ENCODE measurements at regions not wholly inside any gene's neighbourhood (a gene's known extent, or its start where the extent isn't known, plus 50 kb on each side); places are given as distances from the start of the nearest gene placed in this dataset.
"Not testable (repeated sequence)": the region's sequence is repeated elsewhere in the genome, so short reads cannot be mapped to it uniquely, and the experiment has no call there.

DNA sequence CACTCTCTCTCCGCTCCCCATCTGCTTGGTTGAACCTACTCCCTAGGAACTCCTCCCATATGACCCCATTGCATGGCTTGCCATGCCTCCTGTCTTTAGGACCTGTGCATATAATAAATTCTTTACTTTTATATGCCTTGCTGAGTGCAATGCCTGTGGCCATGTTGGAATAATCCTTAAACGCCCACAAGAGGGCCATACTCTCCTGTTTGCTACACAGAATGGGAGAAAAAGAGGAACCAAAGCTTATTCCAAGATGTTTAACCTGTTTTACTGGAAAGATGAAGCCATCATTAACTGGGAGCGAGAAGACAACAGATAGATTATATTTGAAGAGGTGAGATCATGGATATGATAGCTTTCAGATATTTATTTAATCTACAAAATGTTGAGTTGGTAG, 1097.8 kb downstream of the NAALADL2 start:
- in situ Hi-C loops (cut with HindIII; ENCODE audit: low pct_ligation_motif_present, low sequenced_read_pairs) = no loop called here
- H3K27me3 ChIP-seq (replicated peaks) = no peaks in the 10 kb centered on the region
- TF ChIP-seq, protein P1, sequence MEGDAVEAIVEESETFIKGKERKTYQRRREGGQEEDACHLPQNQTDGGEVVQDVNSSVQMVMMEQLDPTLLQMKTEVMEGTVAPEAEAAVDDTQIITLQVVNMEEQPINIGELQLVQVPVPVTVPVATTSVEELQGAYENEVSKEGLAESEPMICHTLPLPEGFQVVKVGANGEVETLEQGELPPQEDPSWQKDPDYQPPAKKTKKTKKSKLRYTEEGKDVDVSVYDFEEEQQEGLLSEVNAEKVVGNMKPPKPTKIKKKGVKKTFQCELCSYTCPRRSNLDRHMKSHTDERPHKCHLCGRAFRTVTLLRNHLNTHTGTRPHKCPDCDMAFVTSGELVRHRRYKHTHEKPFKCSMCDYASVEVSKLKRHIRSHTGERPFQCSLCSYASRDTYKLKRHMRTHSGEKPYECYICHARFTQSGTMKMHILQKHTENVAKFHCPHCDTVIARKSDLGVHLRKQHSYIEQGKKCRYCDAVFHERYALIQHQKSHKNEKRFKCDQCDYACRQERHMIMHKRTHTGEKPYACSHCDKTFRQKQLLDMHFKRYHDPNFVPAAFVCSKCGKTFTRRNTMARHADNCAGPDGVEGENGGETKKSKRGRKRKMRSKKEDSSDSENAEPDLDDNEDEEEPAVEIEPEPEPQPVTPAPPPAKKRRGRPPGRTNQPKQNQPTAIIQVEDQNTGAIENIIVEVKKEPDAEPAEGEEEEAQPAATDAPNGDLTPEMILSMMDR (IDR thresholded peaks at IDR 0.05; ENCODE audit: low read depth, low read length, missing control alignments) = peak; percentile 49

DNA sequence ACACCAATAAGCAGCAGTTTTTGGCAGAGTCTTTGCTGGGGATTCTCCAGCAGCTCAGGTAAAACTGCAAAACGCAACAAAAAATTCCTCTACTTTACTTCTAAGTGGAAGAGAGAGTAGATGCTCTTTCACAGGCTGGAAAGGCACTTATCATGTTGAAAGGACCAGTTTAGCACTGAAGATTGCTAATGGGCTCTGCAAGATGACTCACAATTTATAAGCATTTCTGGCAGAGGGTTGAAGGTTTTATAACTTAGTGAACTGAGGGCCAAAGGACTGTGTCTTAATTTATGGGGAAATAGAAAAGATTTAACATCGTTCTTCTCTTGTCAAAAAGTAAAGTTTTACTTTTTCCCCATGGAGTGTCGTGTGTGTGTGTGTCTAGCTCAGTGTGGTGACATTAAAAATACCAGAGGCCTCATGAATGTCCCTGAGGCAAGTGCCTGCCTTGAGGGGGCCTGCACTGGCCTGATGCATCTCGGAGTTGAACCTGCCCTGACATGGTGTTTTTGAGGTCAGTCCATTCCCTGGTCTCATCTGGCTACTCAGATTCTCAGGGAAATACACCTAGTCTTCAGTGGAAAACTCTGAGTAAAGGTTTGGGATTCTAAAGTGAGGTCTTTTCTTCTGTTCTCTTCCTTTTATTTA, 1092.0 kb downstream of the NAALADL2 start:
- no peak overlapping the region for H3K27ac ChIP-seq
- in situ Hi-C loops (cut with HindIII; ENCODE audit: low pct_ligation_motif_present, low sequenced_read_pairs) = no loop called here
- no peaks in the 10 kb centered on the region for H3K27me3 ChIP-seq (replicated peaks)
- H3K36me3 ChIP-seq (replicated peaks) = no peaks in the 10 kb centered on the region
- DNase-seq = no peak
- H3K4me3 ChIP-seq (ENCODE audit: low read depth, low read length) = no peak overlapping the region
- TF ChIP-seq, protein P1 (IDR thresholded peaks at IDR 0.05; ENCODE audit: low read depth, low read length, missing control alignments) = no peak

More for the DNA sequence above, 1097.8 kb downstream of the NAALADL2 start:
- no peak overlapping the region for H3K27ac ChIP-seq
- no peaks in the 10 kb centered on the region for H3K36me3 ChIP-seq (replicated peaks)
- no peak overlapping the region for H3K4me3 ChIP-seq (ENCODE audit: low read depth, low read length)
- DNase-seq = no peak

GRCh38 chr3:175948041-175948440, 1088.9 kb downstream of the NAALADL2 start:
- Histone ChIP-seq H3K27ac (no peak overlapping the region), H3K27me3 (replicated peaks) (no peaks in the 10 kb centered on the region), H3K36me3 (replicated peaks) (no peaks in the 10 kb centered on the region), H3K4me3 (ENCODE audit: low read depth, low read length) (no peak overlapping the region)
- DNase-seq = no peak
- TF ChIP-seq, protein P1 (IDR thresholded peaks at IDR 0.05; ENCODE audit: low read depth, low read length, missing control alignments) = no peak
- in situ Hi-C loops (cut with HindIII; ENCODE audit: low pct_ligation_motif_present, low sequenced_read_pairs) = no loop called here

- DNase-seq = no peak
- TF ChIP-seq, protein P1 (IDR thresholded peaks at IDR 0.05; ENCODE audit: low read depth, low read length, missing control alignments) = peak; percentile 59
- in situ Hi-C loops (cut with HindIII; ENCODE audit: low pct_ligation_motif_present, low sequenced_read_pairs) = no loop called here
- Histone ChIP-seq H3K36me3 (replicated peaks) (no peaks in the 10 kb centered on the region), H3K27ac (no peak overlapping the region), H3K4me3 (ENCODE audit: low read depth, low read length) (no peak overlapping the region), H3K27me3 (replicated peaks) (no peaks in the 10 kb centered on the region)
These were observed 1082.2 kb downstream of the NAALADL2 start for GRCh38 chr3:175941352-175941751.

GRCh38 chr3:175940881-175941280, 1081.7 kb downstream of the NAALADL2 start:
- DNase-seq = no peak
- no peak overlapping the region for H3K27ac ChIP-seq
- no peaks in the 10 kb centered on the region for H3K36me3 ChIP-seq (replicated peaks)
- no peaks in the 10 kb centered on the region for H3K27me3 ChIP-seq (replicated peaks)
- TF ChIP-seq, protein P1 (IDR thresholded peaks at IDR 0.05; ENCODE audit: low read depth, low read length, missing control alignments) = peak; percentile 20
- H3K4me3 ChIP-seq (ENCODE audit: low read depth, low read length) = no peak overlapping the region
- in situ Hi-C loops (cut with HindIII; ENCODE audit: low pct_ligation_motif_present, low sequenced_read_pairs) = no loop called here

DNA sequence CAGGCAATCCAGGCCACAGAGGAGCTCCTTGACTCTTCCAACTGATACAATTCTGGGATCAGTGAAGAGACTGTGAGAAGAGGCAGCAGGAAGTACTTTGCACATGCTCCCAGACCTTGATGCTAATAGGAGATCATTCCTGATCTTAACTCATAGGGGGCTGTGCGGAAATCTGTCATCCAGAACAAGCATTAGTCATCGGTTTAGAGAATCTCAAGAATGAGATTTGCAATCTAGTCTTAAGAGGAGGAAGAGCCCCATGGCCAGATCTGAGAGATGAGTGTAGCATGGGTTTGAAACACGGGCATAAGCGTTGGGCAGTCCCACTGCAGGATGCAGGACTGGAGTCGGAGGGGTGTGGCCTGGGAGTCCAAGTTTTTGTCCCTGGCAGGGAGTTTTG, 1081.1 kb downstream of the NAALADL2 start:
- TF ChIP-seq, protein P1 (IDR thresholded peaks at IDR 0.05; ENCODE audit: low read depth, low read length, missing control alignments) = no peak
- DNase-seq = peak; percentile 82
- in situ Hi-C loops (cut with HindIII; ENCODE audit: low pct_ligation_motif_present, low sequenced_read_pairs) = no loop called here
- Histone ChIP-seq H3K36me3 (replicated peaks) (no peaks in the 10 kb centered on the region), H3K27ac (no peak overlapping the region), H3K27me3 (replicated peaks) (no peaks in the 10 kb centered on the region), H3K4me3 (ENCODE audit: low read depth, low read length) (no peak overlapping the region)

- in situ Hi-C loops (cut with HindIII; ENCODE audit: low pct_ligation_motif_present, low sequenced_read_pairs); H3K36me3 ChIP-seq (replicated peaks); DNase-seq; H3K27me3 ChIP-seq (replicated peaks); H3K27ac ChIP-seq; H3K4me3 ChIP-seq (ENCODE audit: low read depth, low read length): not testable (repeated sequence)
These were observed 1078.2 kb downstream of the NAALADL2 start for GRCh38 chr3:175937367-175937766.
